ENCODE measurements at regions not wholly inside any gene's neighbourhood (a gene's known extent, or its start where the extent isn't known, plus 50 kb on each side); places are given as distances from the start of the nearest gene placed in this dataset.
"Not testable (repeated sequence)": the region's sequence is repeated elsewhere in the genome, so short reads cannot be mapped to it uniquely, and the experiment has no call there.

DNA sequence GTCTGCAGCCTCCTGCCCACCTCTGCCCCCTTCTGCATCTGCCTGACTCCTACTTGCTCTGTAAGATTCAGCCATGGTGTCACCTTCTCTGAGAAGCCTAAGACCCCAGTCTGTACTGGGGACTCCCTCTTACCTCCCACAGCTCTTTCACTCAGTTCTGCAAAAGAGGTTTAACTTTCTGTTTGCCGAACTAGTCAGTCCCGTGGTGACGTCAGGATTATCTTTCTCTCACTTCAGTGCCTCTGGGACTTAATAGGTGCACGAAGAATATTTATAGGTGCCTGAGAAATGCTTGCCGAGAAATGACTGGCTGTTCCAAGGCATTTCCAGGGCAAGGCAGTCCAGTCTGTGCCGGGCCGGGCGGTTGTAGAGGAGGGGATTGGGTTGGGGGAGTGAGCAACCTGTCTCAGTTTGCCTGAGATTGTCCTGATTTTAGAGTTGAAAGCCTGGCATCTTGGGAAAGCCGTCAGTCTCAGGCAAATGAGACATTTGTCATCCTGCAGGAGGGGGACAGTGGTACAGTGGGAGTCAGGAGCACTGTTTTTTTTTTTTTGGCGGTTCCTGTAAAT is 227.5 kb upstream of the NPVF start:
- DNase-seq: no peak

- no peak for DNase-seq
Measured at GRCh38 chr7:25456467-25457171, 228.3 kb upstream of the NPVF start.

- no peak for DNase-seq
Measured at GRCh38 chr7:25459057-25459456, 230.8 kb upstream of the NPVF start.

DNA sequence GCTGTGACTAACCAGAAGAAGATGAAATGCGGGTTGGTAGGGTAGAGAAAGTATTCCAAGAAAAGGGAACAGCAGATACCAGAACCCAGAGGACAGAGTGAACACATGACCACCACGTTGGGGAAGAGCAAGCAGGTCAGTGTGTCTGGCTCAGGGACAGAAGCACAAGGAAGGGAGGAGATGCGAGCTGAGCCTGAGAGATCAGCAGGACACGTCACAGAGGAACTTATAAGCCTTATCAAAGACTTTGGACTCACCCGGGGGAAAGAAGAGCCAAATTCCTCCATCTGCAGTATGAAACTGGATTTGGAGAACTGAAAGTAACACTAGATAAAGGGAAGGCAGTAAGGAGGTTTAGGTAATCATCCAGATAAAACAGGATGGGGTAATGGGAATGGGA is 232.1 kb upstream of the NPVF start:
- DNase-seq: no peak

DNA sequence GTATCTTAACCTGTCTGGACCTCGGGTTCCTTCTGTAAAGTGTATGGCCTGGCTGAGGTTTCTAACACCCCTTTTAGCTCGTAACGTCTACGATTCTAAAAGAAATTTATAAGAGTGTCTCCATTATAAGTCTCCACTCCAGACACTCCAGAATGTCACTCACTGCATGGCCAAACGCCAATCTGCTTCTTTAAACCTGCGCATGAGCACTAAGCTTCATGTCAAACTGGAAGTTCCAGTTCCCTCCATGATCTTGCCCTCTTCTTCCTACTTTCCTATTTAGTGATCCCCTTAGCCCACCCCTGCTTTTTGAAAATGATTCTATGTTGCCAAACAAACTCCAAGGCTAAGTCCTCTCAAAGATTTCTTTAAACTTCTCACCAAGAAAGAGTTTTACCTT is 241.4 kb upstream of the NPVF start:
- no peak for DNase-seq

GRCh38 chr7:25476863-25477499 is 248.7 kb upstream of the NPVF start:
- DNase-seq: no peak

- DNase-seq: not testable (repeated sequence)
Measured at GRCh38 chr7:25478221-25478620, 249.9 kb upstream of the NPVF start.

- DNase-seq: no peak
Measured at GRCh38 chr7:25478925-25479324, 250.6 kb upstream of the NPVF start.

- DNase-seq: peak; percentile 63
Measured at GRCh38 chr7:25481891-25482290, 253.6 kb upstream of the NPVF start.

DNA sequence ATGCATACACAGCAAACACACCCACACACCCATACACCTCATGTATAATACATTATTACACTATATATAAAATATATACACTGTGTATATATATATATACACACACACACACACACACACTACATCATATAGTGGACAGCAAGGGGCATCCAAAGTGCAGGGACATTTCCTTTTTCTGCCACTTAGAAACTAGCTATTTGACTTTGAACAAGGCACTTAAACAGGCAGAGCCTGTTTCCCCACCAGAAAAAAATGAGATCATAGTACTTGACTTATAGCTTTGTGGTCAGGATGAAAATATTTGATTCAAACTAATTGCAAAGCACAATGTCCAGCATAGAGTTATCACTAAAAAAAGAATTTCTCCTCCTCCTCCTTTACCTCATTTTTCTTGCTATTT is 254.3 kb upstream of the NPVF start:
- no peak for DNase-seq

GRCh38 chr7:25485026-25485425 is 256.7 kb upstream of the NPVF start:
- no peak for DNase-seq

DNA sequence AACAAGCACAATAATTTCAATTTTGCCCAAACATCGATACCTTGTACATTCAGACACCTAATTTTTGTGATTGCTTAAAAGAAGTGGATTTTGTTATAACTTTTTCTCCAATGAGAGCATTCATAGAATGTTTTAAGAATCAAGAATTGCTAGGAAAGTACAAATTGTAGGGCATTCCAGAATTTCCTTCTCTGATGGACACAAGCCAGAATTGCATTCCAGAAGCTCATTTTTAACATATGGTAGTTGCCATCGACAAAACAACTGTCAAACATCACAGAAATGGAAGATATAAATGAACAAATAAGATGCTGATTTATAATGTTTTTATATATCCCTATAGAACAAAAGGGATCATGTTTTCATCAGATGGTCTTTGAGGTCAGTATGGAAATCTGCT is 258.4 kb upstream of the NPVF start:
- peak; percentile 3 for DNase-seq

DNA sequence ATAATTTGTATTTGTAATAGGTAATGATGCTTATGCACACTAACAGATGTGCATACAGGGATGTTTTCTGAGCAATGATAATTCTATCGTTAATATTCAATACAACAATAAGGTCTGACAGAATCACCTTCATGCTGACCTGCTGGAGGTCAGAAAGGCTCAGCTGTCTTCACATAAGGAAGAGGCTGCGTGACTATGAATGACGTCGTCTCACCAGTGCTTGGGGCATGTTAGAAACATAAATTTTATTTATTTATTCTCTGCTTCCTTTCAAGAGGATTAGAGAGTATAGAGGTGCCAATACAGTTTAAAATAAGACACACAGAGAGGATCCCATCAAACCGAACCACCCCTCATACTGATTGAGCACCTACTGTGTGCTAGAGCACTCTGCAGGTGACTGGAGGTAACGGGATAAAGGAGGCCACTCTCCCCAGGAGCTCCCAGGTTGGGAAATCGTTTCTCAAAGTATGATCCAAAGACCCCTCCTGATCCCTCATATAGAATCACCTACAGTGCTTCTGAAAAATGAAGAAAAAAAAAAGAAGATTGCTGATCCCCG is 265.6 kb upstream of the NPVF start:
- DNase-seq: no peak

- no peak for DNase-seq
Measured at GRCh38 chr7:25494896-25495295, 266.6 kb upstream of the NPVF start.

- DNase-seq: no peak
Measured at GRCh38 chr7:25495342-25496250, 267.3 kb upstream of the NPVF start.

DNA sequence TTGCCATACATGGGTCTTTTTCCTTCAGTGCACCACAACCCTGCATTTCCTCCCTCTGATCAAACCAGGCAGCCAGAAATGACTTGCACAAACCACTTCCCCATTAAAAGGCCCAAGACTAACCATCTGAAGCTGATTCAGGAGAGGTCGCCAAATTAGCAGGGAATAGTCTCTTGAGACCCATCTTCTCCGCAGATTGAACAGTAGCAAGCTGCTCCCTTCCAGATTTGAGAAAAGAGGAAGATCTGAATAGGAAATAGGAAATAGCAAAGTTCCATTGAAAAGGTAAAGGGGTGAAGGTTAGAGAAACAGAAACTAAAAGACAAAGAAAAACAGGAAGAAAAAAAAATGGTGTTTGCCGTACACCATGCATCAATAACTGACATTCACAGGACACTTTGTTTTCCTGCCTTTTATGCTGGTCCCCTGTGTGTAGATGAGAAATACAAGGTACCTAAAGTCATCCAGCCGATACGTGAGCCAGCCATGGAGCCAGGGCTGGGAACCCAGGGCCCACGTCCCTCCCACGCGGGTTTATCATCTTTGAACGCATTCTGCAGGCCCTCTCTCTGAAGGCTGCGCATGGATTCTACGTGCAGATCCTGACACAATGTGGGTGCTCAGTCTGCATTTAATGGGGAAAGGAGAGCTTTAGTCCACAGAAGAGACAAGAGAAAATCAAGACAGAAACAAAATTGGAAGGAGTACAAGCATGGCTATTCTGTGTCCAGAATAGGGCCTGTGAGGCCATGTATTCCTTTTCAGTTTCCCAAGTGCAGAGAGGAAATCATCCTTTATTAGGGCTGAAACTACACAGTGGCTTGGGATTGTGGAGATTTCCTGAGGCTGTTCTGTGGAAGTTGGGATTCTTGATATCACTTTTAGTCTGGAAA is 268.4 kb upstream of the NPVF start:
- DNase-seq: no peak

GRCh38 chr7:25500393-25500921 is 272.2 kb upstream of the NPVF start:
- no peak for DNase-seq

GRCh38 chr7:25503306-25503705 is 275.0 kb upstream of the NPVF start:
- no peak for DNase-seq

- no peak for DNase-seq
Measured at GRCh38 chr7:25512061-25512687, 283.9 kb upstream of the NPVF start.

GRCh38 chr7:25515633-25516275 is 287.5 kb upstream of the NPVF start:
- no peak for DNase-seq

- DNase-seq: no peak
Measured at GRCh38 chr7:25517906-25518305, 289.6 kb upstream of the NPVF start.

Data from fibroblast of skin of right quadriceps (primary cell).